ENCODE measurements at regions not wholly inside any gene's neighbourhood (a gene's known extent, or its start where the extent isn't known, plus 50 kb on each side); places are given as distances from the start of the nearest gene placed in this dataset.

- Histone ChIP-seq H3K4me2 (ENCODE audit: low read length) (no peak overlapping the region), H3K4me1 (ENCODE audit: insufficient read depth, low read length, poor library complexity, severe bottlenecking) (no peaks in the 10 kb centered on the region), H4K20me1 (ENCODE audit: insufficient read depth, low read length) (no peaks in the 10 kb centered on the region), H3K27ac (ENCODE audit: low read depth, low read length, poor library complexity, severe bottlenecking) (no peak overlapping the region), H3K36me3 (ENCODE audit: insufficient read depth, low read length) (no peaks in the 10 kb centered on the region), H3K9me2 (ENCODE audit: insufficient read depth, low read length) (no peaks in the 10 kb centered on the region), H3K79me2 (ENCODE audit: insufficient read depth, low read depth, low read length) (no peaks in the 10 kb centered on the region), H2AFZ (ENCODE audit: low read length) (no peak overlapping the region), H3K9me3 (ENCODE audit: low read length) (no peaks in the 10 kb centered on the region), H3K4me3 (ENCODE audit: low read depth, low read length, poor library complexity, severe bottlenecking) (no peak overlapping the region)
- no peak for DNase-seq (ENCODE audit: low spot score)
- ChIA-PET POLR2A (no interaction called here), CTCF (ENCODE audit: unreplicated experiment) (no interaction called here)
- no peak for TF ChIP-seq CTCF (conservative IDR thresholded peaks at IDR 0.05; ENCODE audit: low read length)
- TF ChIP-seq EZH2phosphoT487 (IDR thresholded peaks at IDR 0.05; ENCODE audit: borderline replicate concordance, low read depth, low read length), result no peak
- no TSS peak for BruUV-seq (replicated peaks)
- intact Hi-C loops (cut with micrococcal nuclease; ENCODE audit: unreplicated experiment), result no loop called here
These were observed 142.8 kb downstream of the CYP26A1 start for GRCh38 chr10:93216341-93216985.

GRCh38 chr10:93218386-93218785 lies 144.7 kb downstream of the CYP26A1 start:
- Histone ChIP-seq H3K4me2 (ENCODE audit: low read length) (no peak overlapping the region), H3K9me3 (ENCODE audit: low read length) (no peaks in the 10 kb centered on the region), H3K4me1 (ENCODE audit: insufficient read depth, low read length, poor library complexity, severe bottlenecking) (no peaks in the 10 kb centered on the region), H3K79me2 (ENCODE audit: insufficient read depth, low read depth, low read length) (no peaks in the 10 kb centered on the region), H4K20me1 (ENCODE audit: insufficient read depth, low read length) (no peaks in the 10 kb centered on the region), H3K36me3 (ENCODE audit: insufficient read depth, low read length) (no peaks in the 10 kb centered on the region), H2AFZ (ENCODE audit: low read length) (no peak overlapping the region), H3K27ac (ENCODE audit: low read depth, low read length, poor library complexity, severe bottlenecking) (no peak overlapping the region), H3K9me2 (ENCODE audit: insufficient read depth, low read length) (no peaks in the 10 kb centered on the region), H3K4me3 (ENCODE audit: low read depth, low read length, poor library complexity, severe bottlenecking) (no peak overlapping the region)
- intact Hi-C loops (cut with micrococcal nuclease; ENCODE audit: unreplicated experiment), result no loop called here
- CTCF ChIA-PET (ENCODE audit: unreplicated experiment), result no interaction called here
- no TSS peak for BruUV-seq (replicated peaks)
- no peak for DNase-seq (ENCODE audit: low spot score)
- POLR2A ChIA-PET, result no interaction called here
- TF ChIP-seq EZH2phosphoT487 (IDR thresholded peaks at IDR 0.05; ENCODE audit: borderline replicate concordance, low read depth, low read length), result no peak
- no peak for TF ChIP-seq CTCF (conservative IDR thresholded peaks at IDR 0.05; ENCODE audit: low read length)

- intact Hi-C loops (cut with micrococcal nuclease; ENCODE audit: unreplicated experiment), result no loop called here
- no TSS peak for BruUV-seq (replicated peaks)
- no peaks in the 10 kb centered on the region for H3K9me3 ChIP-seq (ENCODE audit: low read length)
These were observed 145.7 kb downstream of the CYP26A1 start for GRCh38 chr10:93219347-93219746.

More at GRCh38 chr10:93219347-93219746, 145.7 kb downstream of the CYP26A1 start:
- no peak overlapping the region for H3K4me3 ChIP-seq (ENCODE audit: low read depth, low read length, poor library complexity, severe bottlenecking)
- no peak overlapping the region for H3K4me2 ChIP-seq (ENCODE audit: low read length)
- no peak for DNase-seq (ENCODE audit: low spot score)
- no peaks in the 10 kb centered on the region for H3K79me2 ChIP-seq (ENCODE audit: insufficient read depth, low read depth, low read length)
- CTCF ChIA-PET (ENCODE audit: unreplicated experiment), result no interaction called here
- POLR2A ChIA-PET, result no interaction called here
- no peak overlapping the region for H2AFZ ChIP-seq (ENCODE audit: low read length)
- H4K20me1 ChIP-seq (ENCODE audit: insufficient read depth, low read length), result no peaks in the 10 kb centered on the region
- H3K27ac ChIP-seq (ENCODE audit: low read depth, low read length, poor library complexity, severe bottlenecking), result no peak overlapping the region
- H3K4me1 ChIP-seq (ENCODE audit: insufficient read depth, low read length, poor library complexity, severe bottlenecking), result no peaks in the 10 kb centered on the region
- TF ChIP-seq EZH2phosphoT487 (IDR thresholded peaks at IDR 0.05; ENCODE audit: borderline replicate concordance, low read depth, low read length) (no peak), CTCF (conservative IDR thresholded peaks at IDR 0.05; ENCODE audit: low read length) (no peak)
- H3K9me2 ChIP-seq (ENCODE audit: insufficient read depth, low read length), result no peaks in the 10 kb centered on the region
- H3K36me3 ChIP-seq (ENCODE audit: insufficient read depth, low read length), result no peaks in the 10 kb centered on the region

Measured in OCI-LY7 (cell line).